Astrocyte of the cerebellum (primary cell): ENCODE measurements at regions not wholly inside any gene's neighbourhood (a gene's known extent, or its start where the extent isn't known, plus 50 kb on each side); places are given as distances from the start of the nearest gene placed in this dataset.

Experiments
- DNase-seq: peaks from one replicate; pipeline ENCODE4 v3.0.0-alpha.2; 2011; ENCODE audit warnings: low read depth
- H3K4me3 ChIP-seq: 2 replicates; pipeline ENCODE4 v1.5.1; 2011; ENCODE audit warnings: mild to moderate bottlenecking, low read depth, low read length, moderate library complexity
- CTCF ChIP-seq: IDR thresholded peaks from 2 replicates; pipeline ENCODE4 v1.5.1; 2012; ENCODE audit warnings: low read length, low read depth, moderate library complexity, mild to moderate bottlenecking; ENCODE audit errors: missing control alignments
- in situ Hi-C: cut with HindIII; loops from 2 replicates; pipeline ENCODE4 v1.10.0; 2017; ENCODE audit warnings: low sequenced_read_pairs

- no peak for DNase-seq
- in situ Hi-C loops: no loop called here
- TF ChIP-seq CTCF: no peak
- H3K4me3 ChIP-seq: no peak overlapping the region
Measured at GRCh38 chrX:45959567-45959966, 585.7 kb downstream of the ZNF674 start.

GRCh38 chrX:45956191-45956870 is 588.9 kb downstream of the ZNF674 start:
- DNase-seq: no peak
- in situ Hi-C loops: no loop called here
- no peak for TF ChIP-seq CTCF
- no peak overlapping the region for H3K4me3 ChIP-seq

- no peak for TF ChIP-seq CTCF
- no peak overlapping the region for H3K4me3 ChIP-seq
- no peak for DNase-seq
- in situ Hi-C loops: no loop called here
Measured at GRCh38 chrX:45955661-45956060, 589.6 kb downstream of the ZNF674 start.

GRCh38 chrX:45954026-45954425 is 591.2 kb downstream of the ZNF674 start:
- no peak for TF ChIP-seq CTCF
- no peak for DNase-seq
- in situ Hi-C loops: no loop called here

GRCh38 chrX:45952030-45952429 is 593.2 kb downstream of the ZNF674 start:
- no peak for DNase-seq
- no peak for TF ChIP-seq CTCF
- in situ Hi-C loops: no loop called here
- H3K4me3 ChIP-seq: no peak overlapping the region

More at GRCh38 chrX:45954026-45954425, 591.2 kb downstream of the ZNF674 start:
- H3K4me3 ChIP-seq: no peak overlapping the region

GRCh38 chrX:45935408-45935807 is 609.8 kb downstream of the ZNF674 start:
- TF ChIP-seq CTCF: no peak
- in situ Hi-C loops: no loop called here
- no peak for DNase-seq
- no peak overlapping the region for H3K4me3 ChIP-seq
